GM12892 (cell line): ENCODE measurements at regions not wholly inside any gene's neighbourhood (a gene's known extent, or its start where the extent isn't known, plus 50 kb on each side); places are given as distances from the start of the nearest gene placed in this dataset.

ENCODE experiments used
- DNase-seq: peaks from one replicate; pipeline ENCODE4 v3.0.0; 2011; ENCODE audit not compliant: insufficient read length
- FAIRE-seq: peaks from 2 replicates; lab custom pipeline; 2011; peaks lifted over from hg19 to GRCh38; lab: Jason Lieb, UNC
- POLR2A ChIP-seq: IDR thresholded peaks from 2 replicates; pipeline ENCODE4 v1.6.1; 2011; ENCODE audit warnings: low read depth, low read length, control low read depth
- POLR2AphosphoS5 ChIP-seq: IDR thresholded peaks from 2 replicates; pipeline ENCODE4 v1.6.1; 2011; ENCODE audit warnings: low read depth, low read length, control low read depth
- TAF1 ChIP-seq: IDR thresholded peaks from 2 replicates; pipeline ENCODE4 v1.6.1; 2011; ENCODE audit warnings: low read depth, mild to moderate bottlenecking, control low read depth, low read length, borderline replicate concordance

- TF ChIP-seq TAF1 (no peak), POLR2A (no peak), POLR2AphosphoS5 (no peak)
- no peak for FAIRE-seq
These were observed 103.6 kb upstream of the ATF7IP start for GRCh38 chr12:14261861-14262260.

GRCh38 chr12:14262771-14263511, 102.5 kb upstream of the ATF7IP start:
- no peak for DNase-seq
- TF ChIP-seq TAF1, result no peak
- TF ChIP-seq POLR2AphosphoS5, result no peak
- TF ChIP-seq POLR2A, result no peak
- no peak for FAIRE-seq

More at GRCh38 chr12:14261861-14262260, 103.6 kb upstream of the ATF7IP start:
- DNase-seq, result no peak

- TF ChIP-seq TAF1 (no peak), POLR2A (no peak), POLR2AphosphoS5 (no peak)
- no peak for FAIRE-seq
- no peak for DNase-seq
These were observed 101.7 kb upstream of the ATF7IP start for GRCh38 chr12:14263742-14264141.

GRCh38 chr12:14264316-14264715, 101.2 kb upstream of the ATF7IP start:
- FAIRE-seq (no peak), DNase-seq (no peak)
- no peak for TF ChIP-seq POLR2AphosphoS5
- no peak for TF ChIP-seq POLR2A

DNA sequence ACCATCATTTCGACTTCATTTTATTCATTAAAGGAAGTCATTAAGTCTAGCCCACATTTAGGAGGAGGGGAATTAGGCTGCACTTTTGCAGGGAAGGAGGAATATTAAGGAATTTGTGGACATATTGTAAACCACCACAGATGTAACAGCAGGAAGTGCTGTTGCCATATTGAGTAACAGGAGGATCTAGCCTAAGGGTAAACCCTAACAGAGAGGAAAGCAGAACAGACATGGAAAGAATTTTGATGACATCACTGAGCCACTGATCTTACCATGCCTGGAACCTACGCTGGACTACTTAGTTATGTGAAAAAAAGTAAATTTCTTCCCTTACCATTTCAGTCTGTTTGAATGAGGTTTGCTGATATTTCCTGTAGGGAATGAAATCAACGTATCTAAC, 100.7 kb upstream of the ATF7IP start:
- FAIRE-seq, result no peak
- no peak for DNase-seq
- TF ChIP-seq POLR2A, result no peak
- TF ChIP-seq TAF1, result no peak
- TF ChIP-seq POLR2AphosphoS5, result no peak

- no peak for DNase-seq
- no peak for FAIRE-seq
- TF ChIP-seq TAF1, result no peak
- TF ChIP-seq POLR2AphosphoS5, result no peak
- TF ChIP-seq POLR2A, result no peak
These were observed 97.4 kb upstream of the ATF7IP start for GRCh38 chr12:14268120-14268515.

GRCh38 chr12:14270392-14270791, 95.1 kb upstream of the ATF7IP start:
- DNase-seq (no peak), FAIRE-seq (no peak)
- no peak for TF ChIP-seq TAF1
- TF ChIP-seq POLR2A, result no peak
- TF ChIP-seq POLR2AphosphoS5, result no peak

DNA sequence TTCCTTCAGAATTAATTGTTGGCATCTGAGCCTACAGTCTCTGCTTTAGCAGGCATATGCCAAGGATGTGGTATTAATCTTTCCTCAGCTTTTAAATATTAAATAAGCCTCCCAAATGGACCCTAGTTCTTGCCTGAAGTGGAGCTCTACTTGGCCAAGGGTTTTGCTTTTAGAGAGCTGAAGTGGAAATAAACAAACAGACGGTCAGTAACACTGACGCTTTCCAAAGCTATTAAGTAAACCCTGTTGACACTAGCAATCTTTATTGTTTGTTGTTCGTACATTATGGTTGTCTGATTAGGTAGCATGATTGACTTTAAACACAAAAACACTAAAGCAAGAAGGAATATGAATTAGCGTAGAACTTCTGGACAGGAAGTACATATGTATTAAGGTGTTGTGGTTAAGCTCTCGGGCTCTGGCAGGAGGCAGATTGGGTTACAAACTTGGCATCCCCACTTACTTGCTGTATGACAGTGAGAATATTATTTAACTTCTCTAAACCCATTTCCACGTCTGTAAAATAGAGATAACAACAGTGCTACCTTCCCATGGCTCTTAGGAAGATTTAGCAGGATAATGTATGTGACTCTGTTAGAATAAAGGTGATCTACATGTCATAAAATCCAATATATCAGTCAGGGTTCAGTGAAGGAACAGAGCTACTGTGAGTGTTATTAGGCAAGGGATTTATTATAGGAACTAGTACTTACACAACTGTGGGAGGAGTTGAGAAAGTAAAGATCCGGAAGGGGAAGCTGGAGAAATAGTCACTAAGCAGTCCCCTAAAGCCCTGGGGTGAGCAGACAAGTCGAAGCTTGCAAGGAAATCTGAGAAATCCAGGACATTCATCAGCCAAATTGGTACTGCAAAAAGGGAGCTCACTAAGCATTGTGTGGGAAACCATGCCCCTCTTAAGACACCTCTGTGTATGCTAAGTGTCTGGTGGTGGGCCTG, 92.2 kb upstream of the ATF7IP start:
- DNase-seq (no peak), FAIRE-seq (no peak)
- TF ChIP-seq TAF1, result no peak

GRCh38 chr12:14273913-14274311, 91.6 kb upstream of the ATF7IP start:
- no peak for DNase-seq
- peak; percentile 83 for FAIRE-seq
- TF ChIP-seq POLR2A (no peak), TAF1 (no peak), POLR2AphosphoS5 (no peak)

- no peak for FAIRE-seq
- TF ChIP-seq POLR2A, result no peak
- no peak for TF ChIP-seq POLR2AphosphoS5
- no peak for DNase-seq
These were observed 90.4 kb upstream of the ATF7IP start for GRCh38 chr12:14275111-14275510.

- TF ChIP-seq POLR2A, result no peak
- no peak for TF ChIP-seq POLR2AphosphoS5
- no peak for TF ChIP-seq TAF1
- no peak for DNase-seq
- no peak for FAIRE-seq
These were observed 89.6 kb upstream of the ATF7IP start for GRCh38 chr12:14275886-14276285.

GRCh38 chr12:14278294-14278953, 87.1 kb upstream of the ATF7IP start:
- DNase-seq, result no peak
- no peak for TF ChIP-seq TAF1
- no peak for TF ChIP-seq POLR2A
- TF ChIP-seq POLR2AphosphoS5, result no peak
- FAIRE-seq, result peak; percentile 77
